DND-41 (cell line): ENCODE measurements at regions not wholly inside any gene's neighbourhood (a gene's known extent, or its start where the extent isn't known, plus 50 kb on each side); places are given as distances from the start of the nearest gene placed in this dataset.

Experiments used
- ATAC-seq: fragments of 200-7000 bp; cut with Tn5 transposase; 3 replicates; pipeline ENCODE4 v1.9.1; 2021; ENCODE audit warnings: low read depth; ENCODE audit not compliant: insufficient read depth
- DNase-seq: peaks from one replicate; pipeline ENCODE4 v3.0.0-alpha.2; 2020
- H2AFZ ChIP-seq: 2 replicates; pipeline ENCODE4 v1.6.0; 2012; ENCODE audit warnings: low read depth, low read length
- H3K27ac ChIP-seq: 2 replicates; pipeline ENCODE4 v1.5.1; 2012; ENCODE audit warnings: low read length, inconsistent platforms
- H3K27me3 ChIP-seq: fragments of 200-600 bp; sonication (generic); 2 replicates; pipeline ENCODE4 v1.6.0; 2012; ENCODE audit warnings: low read length, mild to moderate bottlenecking, inconsistent platforms; ENCODE audit not compliant: insufficient read depth, poor library complexity
- H3K36me3 ChIP-seq: 2 replicates; pipeline ENCODE4 v1.5.1; 2012; ENCODE audit warnings: low read length, inconsistent platforms; ENCODE audit not compliant: insufficient read depth
- H3K4me1 ChIP-seq: 2 replicates; pipeline ENCODE4 v1.5.1; 2012; ENCODE audit warnings: mild to moderate bottlenecking, low read length; ENCODE audit not compliant: insufficient read depth
- H3K4me2 ChIP-seq: 2 replicates; pipeline ENCODE4 v1.6.0; 2012; ENCODE audit warnings: mild to moderate bottlenecking, moderate library complexity, low read length, inconsistent platforms; ENCODE audit not compliant: insufficient read depth
- H3K4me3 ChIP-seq, 2 experiments: fragments of 200-600 bp in 1 of 2; shearing (Covaris generic) in 1 of 2; 2 replicates each; pipeline ENCODE4 v1.5.1; 2012 to 2016; ENCODE audit warnings: inconsistent platforms in 2 of 2, low read length in 2 of 2, mild to moderate bottlenecking in 2 of 2, low read depth in 1 of 2, moderate library complexity in 1 of 2
- H3K79me2 ChIP-seq: 2 replicates; pipeline ENCODE4 v1.6.0; 2012; ENCODE audit warnings: low read length, inconsistent platforms; ENCODE audit not compliant: insufficient read depth
- H3K9ac ChIP-seq: 2 replicates; pipeline ENCODE4 v1.6.0; 2012; ENCODE audit warnings: low read depth, mild to moderate bottlenecking, inconsistent platforms, low read length, moderate library complexity
- H3K9me3 ChIP-seq: 2 replicates; pipeline ENCODE4 v1.5.1; 2012; ENCODE audit warnings: low read length, moderate library complexity, mild to moderate bottlenecking, inconsistent platforms; ENCODE audit not compliant: insufficient read depth, severe bottlenecking
- H4K20me1 ChIP-seq: 2 replicates; pipeline ENCODE4 v1.6.0; 2012; ENCODE audit warnings: low read length; ENCODE audit not compliant: insufficient read depth
- CTCF ChIP-seq: IDR thresholded peaks from 2 replicates; pipeline ENCODE4 v1.5.1; 2012; ENCODE audit warnings: borderline replicate concordance, low read length, moderate library complexity, mild to moderate bottlenecking; ENCODE audit not compliant: poor library complexity, severe bottlenecking; ENCODE audit errors: extremely low read depth
- EZH2 ChIP-seq: IDR thresholded peaks from 3 replicates; pipeline ENCODE4 v1.6.1; 2012; ENCODE audit warnings: borderline replicate concordance, low read depth, mild to moderate bottlenecking, moderate library complexity, low read length, inconsistent platforms; ENCODE audit not compliant: severe bottlenecking

GRCh38 chr7:115110523-115110922 is 188.6 kb downstream of the MDFIC start:
- Histone ChIP-seq H3K27ac (no peak overlapping the region), H3K4me3 (no peak overlapping the region), H2AFZ (no peak overlapping the region), H3K9me3 (peaks cover 2% of the 10 kb centered on the region), H3K79me2 (no peaks in the 10 kb centered on the region), H3K4me1 (no peaks in the 10 kb centered on the region), H3K4me2 (no peak overlapping the region), H3K36me3 (no peaks in the 10 kb centered on the region), H4K20me1 (no peaks in the 10 kb centered on the region), H3K27me3 (no peaks in the 10 kb centered on the region), H3K9ac (no peak overlapping the region)
- DNase-seq (no peak), ATAC-seq (no peak)
- TF ChIP-seq CTCF (no peak), EZH2 (no peak)

- H3K4me2 ChIP-seq = no peak overlapping the region
- no peak for DNase-seq
Measured at GRCh38 chr7:115106316-115106715, 184.4 kb downstream of the MDFIC start.

GRCh38 chr7:115102738-115103137 is 180.8 kb downstream of the MDFIC start:
- no peak overlapping the region for H3K9ac ChIP-seq
- H3K4me2 ChIP-seq = no peak overlapping the region
- H4K20me1 ChIP-seq = no peaks in the 10 kb centered on the region
- no peak overlapping the region for H2AFZ ChIP-seq
- H3K4me3 ChIP-seq = no peak overlapping the region
- peaks cover 2% of the 10 kb centered on the region for H3K9me3 ChIP-seq
- no peaks in the 10 kb centered on the region for H3K4me1 ChIP-seq
- H3K36me3 ChIP-seq = no peaks in the 10 kb centered on the region
- TF ChIP-seq EZH2 (no peak), CTCF (no peak)
- no peaks in the 10 kb centered on the region for H3K79me2 ChIP-seq
- H3K27ac ChIP-seq = no peak overlapping the region
- ATAC-seq (no peak), DNase-seq (no peak)
- H3K27me3 ChIP-seq = no peaks in the 10 kb centered on the region

More at GRCh38 chr7:115106316-115106715, 184.4 kb downstream of the MDFIC start:
- H3K79me2 ChIP-seq = no peaks in the 10 kb centered on the region
- H3K36me3 ChIP-seq = no peaks in the 10 kb centered on the region
- H3K27ac ChIP-seq = no peak overlapping the region
- H3K4me3 ChIP-seq = no peak overlapping the region
- H2AFZ ChIP-seq = no peak overlapping the region
- TF ChIP-seq EZH2 (no peak), CTCF (no peak)
- H3K9ac ChIP-seq = no peak overlapping the region
- H3K4me1 ChIP-seq = no peaks in the 10 kb centered on the region
- no peak for ATAC-seq
- H4K20me1 ChIP-seq = no peaks in the 10 kb centered on the region
- peaks cover 2% of the 10 kb centered on the region for H3K9me3 ChIP-seq
- H3K27me3 ChIP-seq = no peaks in the 10 kb centered on the region

- Histone ChIP-seq H3K27me3 (no peaks in the 10 kb centered on the region), H3K79me2 (no peaks in the 10 kb centered on the region), H3K36me3 (no peaks in the 10 kb centered on the region; the same call in 1 of the 2 replicates), H3K4me1 (peaks cover 14% of the 10 kb centered on the region), H4K20me1 (no peaks in the 10 kb centered on the region), H3K4me2 (no peak overlapping the region), H3K4me3 (no peak overlapping the region), H2AFZ (no peak overlapping the region), H3K9me3 (peaks cover 1% of the 10 kb centered on the region), H3K27ac (no peak overlapping the region), H3K9ac (no peak overlapping the region)
- DNase-seq (no peak), ATAC-seq (no peak)
- no peak for TF ChIP-seq CTCF
Measured at GRCh38 chr7:115101199-115101598, 179.3 kb downstream of the MDFIC start.
